Nephron (organoid): ENCODE measurements at regions not wholly inside any gene's neighbourhood (a gene's known extent, or its start where the extent isn't known, plus 50 kb on each side); places are given as distances from the start of the nearest gene placed in this dataset.

Source experiments
- H3K27ac Mint-ChIP-seq, 3 experiments: 2 replicates each; pipeline ENCODE4 v1.8.0; 2020; ENCODE audit warnings: mixed read lengths in 3 of 3, mild to moderate bottlenecking in 2 of 3, moderate library complexity in 1 of 3
- H3K27me3 Mint-ChIP-seq: 2 replicates; pipeline ENCODE4 v1.8.0; 2021; ENCODE audit warnings: low read depth, mild to moderate bottlenecking, moderate library complexity, mixed read lengths
- H3K36me3 Mint-ChIP-seq: 2 replicates; pipeline ENCODE4 v1.8.0; 2020; ENCODE audit warnings: low read depth, mixed read lengths
- H3K4me1 Mint-ChIP-seq: 2 replicates; pipeline ENCODE4 v1.8.0; 2020; ENCODE audit warnings: mixed read lengths
- H3K4me3 Mint-ChIP-seq, 3 experiments: 2 replicates each; pipeline ENCODE4 v1.8.0; 2020; ENCODE audit warnings: mild to moderate bottlenecking in 3 of 3, mixed read lengths in 3 of 3, moderate library complexity in 2 of 3
- H3K9me3 Mint-ChIP-seq: 2 replicates; pipeline ENCODE4 v1.8.0; 2020; ENCODE audit warnings: mixed read lengths
- TF ChIP-seq, protein P1 (sequence below), 3 experiments: fragments of 200-600 bp; sonication (generic); IDR thresholded peaks; one replicate each; pipeline ENCODE4 v1.5.0; 2021; ENCODE audit warnings: antibody characterized with exemption in 3 of 3; ENCODE audit not compliant: unreplicated experiment in 3 of 3

DNA sequence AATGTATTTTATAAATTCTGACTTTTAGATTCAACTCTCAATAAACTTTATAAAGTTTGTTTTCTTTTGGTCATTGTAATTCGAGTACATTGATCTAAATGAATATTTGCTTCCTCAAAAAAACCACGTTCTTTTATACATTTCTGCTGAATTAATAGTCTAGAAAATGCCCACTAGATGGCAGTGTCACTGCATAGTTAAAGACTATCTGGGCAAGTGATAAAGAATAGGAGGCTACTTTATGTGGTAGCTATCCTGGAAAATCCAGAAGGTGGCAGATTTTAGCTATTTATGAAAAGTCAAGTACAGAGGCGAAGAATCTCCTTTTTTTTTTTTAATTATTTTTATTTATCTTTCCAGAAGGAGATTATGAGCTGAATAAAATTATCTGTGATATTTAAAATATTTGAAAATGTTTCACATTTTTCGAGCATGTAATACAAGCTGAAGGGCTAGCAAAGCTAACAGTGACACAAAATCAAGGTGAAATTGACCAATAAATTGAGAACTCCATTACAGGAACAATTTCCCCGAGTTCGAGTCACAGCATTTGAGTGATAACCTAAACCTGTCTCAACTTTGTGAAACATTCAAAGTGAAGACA, 221.8 kb downstream of the OLFM4 start:
- H3K4me3 Mint-ChIP-seq = no peak overlapping the region
- H3K27me3 Mint-ChIP-seq = peaks cover 39% of the 10 kb centered on the region
- no peak overlapping the region for H3K27ac Mint-ChIP-seq
- peaks cover 9% of the 10 kb centered on the region for H3K4me1 Mint-ChIP-seq
- H3K36me3 Mint-ChIP-seq = no peaks in the 10 kb centered on the region
- H3K9me3 Mint-ChIP-seq = peaks cover 3% of the 10 kb centered on the region
- TF ChIP-seq, protein P1, sequence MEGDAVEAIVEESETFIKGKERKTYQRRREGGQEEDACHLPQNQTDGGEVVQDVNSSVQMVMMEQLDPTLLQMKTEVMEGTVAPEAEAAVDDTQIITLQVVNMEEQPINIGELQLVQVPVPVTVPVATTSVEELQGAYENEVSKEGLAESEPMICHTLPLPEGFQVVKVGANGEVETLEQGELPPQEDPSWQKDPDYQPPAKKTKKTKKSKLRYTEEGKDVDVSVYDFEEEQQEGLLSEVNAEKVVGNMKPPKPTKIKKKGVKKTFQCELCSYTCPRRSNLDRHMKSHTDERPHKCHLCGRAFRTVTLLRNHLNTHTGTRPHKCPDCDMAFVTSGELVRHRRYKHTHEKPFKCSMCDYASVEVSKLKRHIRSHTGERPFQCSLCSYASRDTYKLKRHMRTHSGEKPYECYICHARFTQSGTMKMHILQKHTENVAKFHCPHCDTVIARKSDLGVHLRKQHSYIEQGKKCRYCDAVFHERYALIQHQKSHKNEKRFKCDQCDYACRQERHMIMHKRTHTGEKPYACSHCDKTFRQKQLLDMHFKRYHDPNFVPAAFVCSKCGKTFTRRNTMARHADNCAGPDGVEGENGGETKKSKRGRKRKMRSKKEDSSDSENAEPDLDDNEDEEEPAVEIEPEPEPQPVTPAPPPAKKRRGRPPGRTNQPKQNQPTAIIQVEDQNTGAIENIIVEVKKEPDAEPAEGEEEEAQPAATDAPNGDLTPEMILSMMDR (IDR thresholded peaks at IDR 0.05; ENCODE audit: unreplicated experiment in 3 of 3) = peak; percentile 87 to 97 (median 93)

DNA sequence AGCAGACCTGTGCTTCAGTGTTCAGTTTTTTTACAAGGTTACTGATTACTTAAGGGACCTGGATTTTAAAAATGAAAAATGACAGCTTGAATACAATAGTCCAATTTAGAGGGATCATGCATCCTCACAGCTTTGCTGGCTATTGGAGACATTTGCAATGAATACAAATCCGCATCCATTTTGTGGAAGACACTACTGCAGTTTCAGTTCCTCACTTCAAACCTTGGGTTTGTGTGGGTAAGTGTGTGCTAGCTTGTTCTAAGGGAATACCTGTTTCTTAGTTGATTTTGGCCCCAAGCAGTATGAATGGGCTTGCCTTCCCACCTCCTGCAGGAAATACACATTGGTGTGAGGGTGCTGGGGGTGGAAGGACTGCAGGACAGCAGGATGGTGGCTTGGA, 222.4 kb downstream of the OLFM4 start:
- Mint-ChIP-seq H3K4me1 (peaks cover 6% of the 10 kb centered on the region), H3K27ac (no peak overlapping the region), H3K36me3 (no peaks in the 10 kb centered on the region), H3K4me3 (no peak overlapping the region), H3K27me3 (peaks cover 35% of the 10 kb centered on the region), H3K9me3 (peaks cover 3% of the 10 kb centered on the region)
- TF ChIP-seq, protein P1 (IDR thresholded peaks at IDR 0.05; ENCODE audit: unreplicated experiment in 3 of 3) = no peak

DNA sequence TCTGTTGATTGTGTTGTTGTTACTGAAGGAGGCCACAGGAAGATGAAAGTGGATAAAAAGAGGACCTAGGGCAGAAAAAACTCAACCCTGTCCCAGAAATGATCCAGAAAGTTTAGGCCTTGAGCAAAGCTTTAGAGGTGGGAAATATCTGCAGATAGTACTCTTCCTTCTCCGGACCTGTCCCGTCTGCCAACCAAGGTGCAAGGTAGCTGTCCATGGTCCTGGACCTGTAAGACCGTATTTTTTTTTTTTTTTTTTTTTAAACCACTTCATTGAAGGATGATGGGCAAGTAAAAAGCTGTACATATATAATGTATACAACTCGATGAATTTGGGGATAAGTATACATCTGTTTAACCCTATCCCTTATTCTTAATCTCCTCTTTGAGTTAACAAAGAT, 225.9 kb downstream of the OLFM4 start:
- H3K4me3 Mint-ChIP-seq = no peak overlapping the region
- no peak overlapping the region for H3K27ac Mint-ChIP-seq
- peaks cover 30% of the 10 kb centered on the region for H3K27me3 Mint-ChIP-seq
- TF ChIP-seq, protein P1 (IDR thresholded peaks at IDR 0.05; ENCODE audit: unreplicated experiment in 3 of 3) = no peak
- H3K9me3 Mint-ChIP-seq = peaks cover 3% of the 10 kb centered on the region
- H3K4me1 Mint-ChIP-seq = peaks cover 1% of the 10 kb centered on the region
- H3K36me3 Mint-ChIP-seq = no peaks in the 10 kb centered on the region

DNA sequence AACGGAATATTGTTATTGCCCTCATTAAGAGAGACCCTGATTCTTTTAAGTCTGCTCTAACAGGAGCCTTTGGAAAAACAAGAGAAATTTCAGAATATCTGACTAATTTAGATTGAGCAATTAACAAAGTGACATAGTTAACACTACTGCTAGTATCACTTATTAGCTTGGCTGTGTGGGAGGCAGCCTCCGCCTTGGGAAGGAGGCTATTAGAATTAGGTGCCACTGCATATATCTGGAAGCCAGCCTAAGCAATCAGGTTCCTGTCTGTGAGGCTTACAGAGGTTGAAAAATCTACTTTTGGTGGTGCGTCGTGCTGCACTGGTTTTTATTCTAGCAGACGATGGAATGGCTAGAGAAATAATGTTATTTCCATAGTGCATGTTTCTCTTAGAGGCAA, 227.2 kb downstream of the OLFM4 start:
- H3K4me1 Mint-ChIP-seq = no peaks in the 10 kb centered on the region
- peaks cover 3% of the 10 kb centered on the region for H3K9me3 Mint-ChIP-seq
- no peaks in the 10 kb centered on the region for H3K36me3 Mint-ChIP-seq
- no peak overlapping the region for H3K4me3 Mint-ChIP-seq
- TF ChIP-seq, protein P1 (IDR thresholded peaks at IDR 0.05; ENCODE audit: unreplicated experiment in 3 of 3) = no peak
- no peak overlapping the region for H3K27ac Mint-ChIP-seq
- peaks cover 35% of the 10 kb centered on the region for H3K27me3 Mint-ChIP-seq

DNA sequence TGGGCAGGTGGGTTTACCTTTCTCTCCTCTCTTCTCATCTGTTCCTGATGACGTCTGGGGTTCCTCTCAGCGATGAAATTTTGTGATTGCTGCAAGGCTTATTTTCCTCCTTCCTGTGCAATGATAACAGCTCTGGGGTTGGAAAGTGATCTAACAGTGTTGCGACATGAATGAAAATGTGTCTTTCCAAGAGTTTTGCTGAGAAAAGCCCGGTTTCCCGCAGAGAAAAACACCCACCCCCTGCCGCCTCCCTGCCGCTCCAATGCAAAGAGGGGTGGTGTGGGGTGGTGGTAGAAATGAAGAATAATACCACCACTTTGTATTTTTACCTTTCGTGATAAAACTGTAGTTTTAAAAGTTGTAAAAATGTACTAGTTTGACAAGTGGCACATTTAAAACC, 232.0 kb downstream of the OLFM4 start:
- TF ChIP-seq, protein P1 (IDR thresholded peaks at IDR 0.05; ENCODE audit: unreplicated experiment in 3 of 3) = no peak
- H3K27me3 Mint-ChIP-seq = peaks cover 15% of the 10 kb centered on the region
- H3K4me1 Mint-ChIP-seq = peaks cover 7% of the 10 kb centered on the region
- no peaks in the 10 kb centered on the region for H3K9me3 Mint-ChIP-seq
- H3K4me3 Mint-ChIP-seq = no peak overlapping the region
- no peaks in the 10 kb centered on the region for H3K36me3 Mint-ChIP-seq
- H3K27ac Mint-ChIP-seq = no peak overlapping the region

DNA sequence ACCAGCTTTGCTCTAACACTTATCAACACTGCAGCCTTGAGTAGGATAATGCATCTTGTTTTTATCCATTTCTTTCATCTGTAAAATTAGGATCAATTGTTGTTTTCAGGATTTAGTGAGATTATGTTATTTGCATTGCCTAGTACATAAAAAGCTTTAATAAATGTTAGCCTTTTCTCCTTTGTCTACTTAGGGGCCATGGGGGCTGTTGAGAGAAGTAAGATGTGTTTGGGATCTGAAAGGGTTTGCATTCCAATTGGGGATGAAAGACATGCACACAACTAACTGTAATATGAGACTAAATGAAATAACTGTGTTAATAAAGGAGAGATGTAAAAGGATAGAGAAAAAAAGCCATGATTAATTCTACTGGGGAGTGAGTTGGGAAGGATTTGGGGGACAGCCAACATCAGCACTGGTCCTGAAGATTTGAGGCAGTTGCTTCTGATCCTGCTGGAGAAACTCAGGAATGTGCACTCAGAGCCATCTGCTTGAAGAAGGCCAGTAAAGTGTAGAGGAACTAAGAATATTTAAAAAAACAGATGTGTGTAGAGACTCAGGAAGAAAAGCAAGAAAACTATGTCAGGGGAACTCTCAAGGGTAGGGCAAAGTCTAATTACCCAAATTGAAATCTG, 236.3 kb downstream of the OLFM4 start:
- Mint-ChIP-seq H3K36me3 (no peaks in the 10 kb centered on the region), H3K27ac (peak overlapping the region in 2 of 3 experiments; percentile 20 to 21), H3K27me3 (peaks cover 5% of the 10 kb centered on the region), H3K9me3 (no peaks in the 10 kb centered on the region), H3K4me1 (peaks cover 11% of the 10 kb centered on the region), H3K4me3 (no peak overlapping the region)
- TF ChIP-seq, protein P1 (IDR thresholded peaks at IDR 0.05; ENCODE audit: unreplicated experiment in 3 of 3) = no peak
